GM23248 (cell line): ENCODE measurements at regions not wholly inside any gene's neighbourhood (a gene's known extent, or its start where the extent isn't known, plus 50 kb on each side); places are given as distances from the start of the nearest gene placed in this dataset.

Experiments used
- DNase-seq: peaks from one replicate; pipeline ENCODE4 v3.0.0-alpha.2; 2015
- H2AFZ ChIP-seq: fragments of 200-600 bp; sonication (generic); 2 replicates; pipeline ENCODE4 v1.6.1; 2016; ENCODE audit warnings: antibody characterized with exemption
- H3F3A ChIP-seq: fragments of 200-600 bp; sonication (generic); 2 replicates; pipeline ENCODE4 v1.6.1; 2016; ENCODE audit warnings: mild to moderate bottlenecking, antibody characterized with exemption, mixed run types; ENCODE audit not compliant: insufficient read depth
- H3K27ac ChIP-seq: fragments of 200-600 bp; sonication (generic); 2 replicates; pipeline ENCODE4 v1.5.1; 2016; ENCODE audit warnings: mild to moderate bottlenecking
- H3K27me3 ChIP-seq: fragments of 200-600 bp; sonication (generic); replicated peaks from 2 replicates; pipeline ENCODE4 v1.6.1; 2016; ENCODE audit warnings: mild to moderate bottlenecking; ENCODE audit not compliant: insufficient read depth
- H3K36me3 ChIP-seq: fragments of 200-600 bp; sonication (generic); 2 replicates; pipeline ENCODE4 v1.6.1; 2016; ENCODE audit warnings: low read depth, mild to moderate bottlenecking
- H3K4me1 ChIP-seq: fragments of 200-600 bp; sonication (generic); 2 replicates; pipeline ENCODE4 v1.6.1; 2016; ENCODE audit warnings: mild to moderate bottlenecking; ENCODE audit not compliant: insufficient read depth
- H3K4me2 ChIP-seq: fragments of 200-600 bp; sonication (generic); one replicate; pipeline ENCODE4 v1.6.1; 2016; ENCODE audit warnings: mild to moderate bottlenecking; ENCODE audit not compliant: unreplicated experiment
- H3K4me3 ChIP-seq: fragments of 200-600 bp; sonication (generic); 2 replicates; pipeline ENCODE4 v1.5.1; 2016; ENCODE audit warnings: mild to moderate bottlenecking
- H3K79me2 ChIP-seq: fragments of 200-600 bp; sonication (generic); 2 replicates; pipeline ENCODE4 v1.6.1; 2016; ENCODE audit warnings: mild to moderate bottlenecking; ENCODE audit not compliant: insufficient read depth
- H3K9ac ChIP-seq: fragments of 200-600 bp; sonication (generic); 2 replicates; pipeline ENCODE4 v1.6.1; 2016; ENCODE audit warnings: mild to moderate bottlenecking
- H3K9me2 ChIP-seq: fragments of 200-600 bp; sonication (generic); 2 replicates; pipeline ENCODE4 v1.6.1; 2016; ENCODE audit warnings: mixed run types, mild to moderate bottlenecking, moderate library complexity; ENCODE audit not compliant: insufficient read depth
- H3K9me3 ChIP-seq: fragments of 200-600 bp; sonication (generic); one replicate; pipeline ENCODE4 v1.6.1; 2017; ENCODE audit warnings: low read depth
- H4K20me1 ChIP-seq: fragments of 200-600 bp; sonication (generic); 2 replicates; pipeline ENCODE4 v1.6.0; 2016; ENCODE audit not compliant: insufficient read depth
- EZH2 ChIP-seq: fragments of 200-600 bp; sonication (generic); IDR thresholded peaks from 2 replicates; pipeline ENCODE4 v1.6.1; 2018; ENCODE audit warnings: antibody characterized with exemption, mild to moderate bottlenecking; ENCODE audit not compliant: insufficient read depth, poor library complexity, severe bottlenecking
- EZH2phosphoT487 ChIP-seq: fragments of 200-600 bp; sonication (generic); IDR thresholded peaks from 2 replicates; pipeline ENCODE4 v1.6.1; 2018; ENCODE audit warnings: antibody characterized with exemption, moderate library complexity, mild to moderate bottlenecking, low read depth; ENCODE audit not compliant: insufficient read depth
- WGBS, 2 experiments: methylation state at CpG; one replicate each; pipeline ENCODE4 v1.1.6; 2015 to 2017; ENCODE audit warnings: low lambda C conversion rate in 2 of 2, low coverage in 1 of 2; ENCODE audit errors: missing lambda C conversion rate in 2 of 2; 5-methylcytosine and 5-hydroxymethylcytosine counted together
- in situ Hi-C: fragments of 300-500 bp; cut with MboI; formaldehyde crosslinking; loops from 2 replicates; pipeline ENCODE4 v1.15.0; 2020

- no peak overlapping the region for H3K9ac ChIP-seq
- no peak overlapping the region for H3K4me2 ChIP-seq
- no peak overlapping the region for H3K4me3 ChIP-seq
- H3F3A ChIP-seq: no peaks in the 10 kb centered on the region
- no peaks in the 10 kb centered on the region for H3K9me3 ChIP-seq
- no peaks in the 10 kb centered on the region for H4K20me1 ChIP-seq
- H3K4me1 ChIP-seq: no peaks in the 10 kb centered on the region
- in situ Hi-C loops: no loop called here
- H3K9me2 ChIP-seq: no peaks in the 10 kb centered on the region
- H3K36me3 ChIP-seq: no peaks in the 10 kb centered on the region
- no peak for TF ChIP-seq EZH2phosphoT487
- no peak for TF ChIP-seq EZH2
- DNase-seq: no peak
- H3K27me3 ChIP-seq: no peaks in the 10 kb centered on the region
- WGBS, 2 experiments: 69 to 72% methylated on average over 7 of the region's 7 CpGs
- H3K27ac ChIP-seq: no peak overlapping the region
- H3K79me2 ChIP-seq: no peaks in the 10 kb centered on the region
- no peak overlapping the region for H2AFZ ChIP-seq
These were observed 201.7 kb downstream of the NUFIP1 start for GRCh38 chr13:44787617-44788016.

- Histone ChIP-seq H2AFZ (0 out of 2 replicates have a peak overlapping the region, but pooled peaks have one; percentile 20), H3F3A (no peaks in the 10 kb centered on the region), H3K4me3 (no peak overlapping the region), H3K36me3 (no peaks in the 10 kb centered on the region), H3K27me3 (no peaks in the 10 kb centered on the region), H3K9me2 (no peaks in the 10 kb centered on the region), H4K20me1 (no peaks in the 10 kb centered on the region), H3K9me3 (no peaks in the 10 kb centered on the region), H3K9ac (no peak overlapping the region), H3K79me2 (no peaks in the 10 kb centered on the region), H3K4me1 (no peaks in the 10 kb centered on the region), H3K27ac (no peak overlapping the region), H3K4me2 (no peak overlapping the region)
- in situ Hi-C loops: no loop called here
- DNase-seq: no peak
- 71 to 77% methylated on average over 3 of the region's 3 CpGs for WGBS, 2 experiments
- TF ChIP-seq EZH2: no peak
- no peak for TF ChIP-seq EZH2phosphoT487
These were observed 202.5 kb downstream of the NUFIP1 start for GRCh38 chr13:44786756-44787155.

- no peaks in the 10 kb centered on the region for H4K20me1 ChIP-seq
- no peak overlapping the region for H2AFZ ChIP-seq
- no peak for TF ChIP-seq EZH2phosphoT487
- no peak for TF ChIP-seq EZH2
- H3K9ac ChIP-seq: no peak overlapping the region
- no peaks in the 10 kb centered on the region for H3K79me2 ChIP-seq
- DNase-seq: no peak
- in situ Hi-C loops: no loop called here
- 80% methylated on average over 3 of the region's 3 CpGs for WGBS, 2 experiments
- H3K4me1 ChIP-seq: no peaks in the 10 kb centered on the region
- H3K9me3 ChIP-seq: no peaks in the 10 kb centered on the region
- no peaks in the 10 kb centered on the region for H3K36me3 ChIP-seq
- no peak overlapping the region for H3K27ac ChIP-seq
- H3K27me3 ChIP-seq: no peaks in the 10 kb centered on the region
- H3F3A ChIP-seq: no peaks in the 10 kb centered on the region
- no peaks in the 10 kb centered on the region for H3K9me2 ChIP-seq
- no peak overlapping the region for H3K4me3 ChIP-seq
- no peak overlapping the region for H3K4me2 ChIP-seq
These were observed 203.9 kb downstream of the NUFIP1 start for GRCh38 chr13:44785401-44785800.

GRCh38 chr13:44784708-44785080 is 204.6 kb downstream of the NUFIP1 start:
- Histone ChIP-seq H2AFZ (no peak overlapping the region), H4K20me1 (no peaks in the 10 kb centered on the region), H3K9me3 (no peaks in the 10 kb centered on the region), H3K27ac (no peak overlapping the region), H3K36me3 (no peaks in the 10 kb centered on the region), H3F3A (no peaks in the 10 kb centered on the region), H3K4me2 (no peak overlapping the region), H3K79me2 (no peaks in the 10 kb centered on the region), H3K27me3 (no peaks in the 10 kb centered on the region), H3K4me3 (no peak overlapping the region), H3K9me2 (no peaks in the 10 kb centered on the region), H3K4me1 (no peaks in the 10 kb centered on the region), H3K9ac (no peak overlapping the region)
- DNase-seq: no peak
- in situ Hi-C loops: no loop called here
- WGBS, 2 experiments: 85% methylated on average over 2 of the region's 2 CpGs
- TF ChIP-seq EZH2: no peak
- no peak for TF ChIP-seq EZH2phosphoT487

- H3K27ac ChIP-seq: no peak overlapping the region
- H3F3A ChIP-seq: no peaks in the 10 kb centered on the region
- WGBS, 2 experiments: 61 to 70% methylated on average over 4 of the region's 4 CpGs
- no peaks in the 10 kb centered on the region for H3K79me2 ChIP-seq
- H3K4me3 ChIP-seq: no peak overlapping the region
- no peaks in the 10 kb centered on the region for H4K20me1 ChIP-seq
- TF ChIP-seq EZH2phosphoT487: no peak
- no peak for TF ChIP-seq EZH2
- in situ Hi-C loops: no loop called here
- no peak overlapping the region for H2AFZ ChIP-seq
- H3K4me2 ChIP-seq: no peak overlapping the region
- no peaks in the 10 kb centered on the region for H3K4me1 ChIP-seq
- H3K9me2 ChIP-seq: no peaks in the 10 kb centered on the region
- H3K27me3 ChIP-seq: no peaks in the 10 kb centered on the region
- no peaks in the 10 kb centered on the region for H3K9me3 ChIP-seq
- no peak overlapping the region for H3K9ac ChIP-seq
- no peak for DNase-seq
- no peaks in the 10 kb centered on the region for H3K36me3 ChIP-seq
These were observed 205.1 kb downstream of the NUFIP1 start for GRCh38 chr13:44783994-44784707.
